NCI-H82 treated with DMSO at 0.1 percent for 48 hours (cell line): ENCODE measurements at regions not wholly inside any gene's neighbourhood (a gene's known extent, or its start where the extent isn't known, plus 50 kb on each side); places are given as distances from the start of the nearest gene placed in this dataset.

Experiments
- DNase-seq: peaks from one replicate; lab custom pipeline; 2025; ENCODE audit not compliant: unreplicated experiment; lab: John Stamatoyannopoulos, UW

GRCh38 chr9:24488896-24489295 is 56.8 kb downstream of the IZUMO3 start:
- DNase-seq = no peak

- no peak for DNase-seq
Observed at GRCh38 chr9:24487946-24488345, 57.8 kb downstream of the IZUMO3 start.

- DNase-seq = no peak
Observed at GRCh38 chr9:24487250-24487861, 58.3 kb downstream of the IZUMO3 start.

- no peak for DNase-seq
Observed at GRCh38 chr9:24479361-24480059, 66.2 kb downstream of the IZUMO3 start.

GRCh38 chr9:24464319-24464951 is 81.3 kb downstream of the IZUMO3 start:
- DNase-seq = no peak

GRCh38 chr9:24462951-24463350 is 82.7 kb downstream of the IZUMO3 start:
- DNase-seq = no peak

GRCh38 chr9:24460781-24461180 is 84.9 kb downstream of the IZUMO3 start:
- DNase-seq = no peak

- no peak for DNase-seq
Observed at GRCh38 chr9:24459953-24460352, 85.7 kb downstream of the IZUMO3 start.

GRCh38 chr9:24451346-24451745 is 94.4 kb downstream of the IZUMO3 start:
- DNase-seq = no peak

GRCh38 chr9:24449976-24450375 is 95.7 kb downstream of the IZUMO3 start:
- no peak for DNase-seq

GRCh38 chr9:24439456-24439855 is 106.2 kb downstream of the IZUMO3 start:
- DNase-seq = no peak

- no peak for DNase-seq
Observed at GRCh38 chr9:24438876-24439275, 106.8 kb downstream of the IZUMO3 start.

- no peak for DNase-seq
Observed at GRCh38 chr9:24436761-24437160, 108.9 kb downstream of the IZUMO3 start.

- DNase-seq = no peak
Observed at GRCh38 chr9:24434183-24434582, 111.5 kb downstream of the IZUMO3 start.

GRCh38 chr9:24416136-24416535 is 129.6 kb downstream of the IZUMO3 start:
- no peak for DNase-seq

- no peak for DNase-seq
Observed at GRCh38 chr9:24413651-24414050, 132.0 kb downstream of the IZUMO3 start.

GRCh38 chr9:24398466-24398865 is 147.2 kb downstream of the IZUMO3 start:
- DNase-seq = no peak

- DNase-seq = no peak
Observed at GRCh38 chr9:24391095-24391494, 154.6 kb downstream of the IZUMO3 start.

GRCh38 chr9:24385077-24385476 is 160.6 kb downstream of the IZUMO3 start:
- no peak for DNase-seq

GRCh38 chr9:24382566-24382965 is 163.1 kb downstream of the IZUMO3 start:
- DNase-seq = no peak

- DNase-seq = no peak
Observed at GRCh38 chr9:24381205-24381604, 164.5 kb downstream of the IZUMO3 start.

- no peak for DNase-seq
Observed at GRCh38 chr9:24359046-24359445, 186.7 kb downstream of the IZUMO3 start.
